HG03469 (cell line): ENCODE measurements at regions not wholly inside any gene's neighbourhood (a gene's known extent, or its start where the extent isn't known, plus 50 kb on each side); places are given as distances from the start of the nearest gene placed in this dataset.

ENCODE experiments used
- ATAC-seq: cut with Tn5 transposase; IDR thresholded peaks from one replicate; pipeline ENCODE4 v1.9.1; 2021; ENCODE audit warnings: mild to moderate bottlenecking, moderate library complexity, moderate number of reproducible peaks; ENCODE audit not compliant: unreplicated experiment

- ATAC-seq, result no peak
These were observed 235.2 kb upstream of the NRP1 start for GRCh38 chr10:33569702-33570101.

GRCh38 chr10:33566426-33566825, 232.0 kb upstream of the NRP1 start:
- ATAC-seq, result no peak

GRCh38 chr10:33566001-33566400, 231.5 kb upstream of the NRP1 start:
- ATAC-seq, result no peak

- ATAC-seq, result no peak
These were observed 230.8 kb upstream of the NRP1 start for GRCh38 chr10:33565231-33565630.

- no peak for ATAC-seq
These were observed 224.6 kb upstream of the NRP1 start for GRCh38 chr10:33559105-33559504.

- ATAC-seq, result no peak
These were observed 222.8 kb upstream of the NRP1 start for GRCh38 chr10:33557313-33557712.

DNA sequence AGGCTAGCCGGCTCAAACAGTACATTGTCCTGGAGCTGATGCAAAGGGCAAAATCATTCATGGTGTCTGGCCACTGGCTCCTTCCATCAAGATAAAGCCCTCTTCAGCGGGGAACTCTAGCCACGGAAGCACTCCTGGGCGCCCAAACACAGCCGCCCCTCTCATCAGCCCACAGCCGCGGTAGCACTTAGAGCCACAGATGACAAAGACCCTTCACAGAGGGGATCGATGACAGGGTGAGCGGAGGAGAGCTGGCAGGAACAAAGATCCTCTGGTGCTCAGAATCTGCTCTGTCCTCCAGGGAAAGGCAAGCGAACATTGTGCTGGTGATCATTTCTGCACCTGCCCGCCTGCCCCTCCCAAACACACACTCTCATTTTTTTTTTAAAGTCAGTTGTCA, 222.2 kb upstream of the NRP1 start:
- ATAC-seq, result no peak

- ATAC-seq, result no peak
These were observed 221.6 kb upstream of the NRP1 start for GRCh38 chr10:33556103-33556502.

- ATAC-seq, result no peak
These were observed 219.5 kb upstream of the NRP1 start for GRCh38 chr10:33553748-33554571.

DNA sequence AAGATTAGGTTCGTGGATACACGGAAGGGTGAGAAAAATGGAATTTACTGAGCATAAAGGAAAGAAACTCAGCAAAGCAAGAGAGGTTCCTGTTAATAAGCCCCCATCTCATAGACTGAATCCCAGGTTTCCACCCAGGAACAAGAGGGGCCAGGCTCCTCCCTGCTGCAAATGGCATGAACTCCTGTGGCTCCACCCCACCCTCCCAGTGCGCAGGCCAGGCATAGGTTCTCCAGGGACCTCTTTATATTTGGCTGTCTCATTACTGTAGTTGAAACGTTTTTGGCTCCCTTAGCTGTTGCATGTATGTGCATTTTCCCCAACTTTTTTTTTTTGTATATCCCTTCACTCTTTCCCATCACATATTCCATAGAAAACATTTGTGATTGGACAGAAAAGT, 217.8 kb upstream of the NRP1 start:
- ATAC-seq, result no peak

GRCh38 chr10:33550811-33551210, 216.3 kb upstream of the NRP1 start:
- ATAC-seq, result no peak

DNA sequence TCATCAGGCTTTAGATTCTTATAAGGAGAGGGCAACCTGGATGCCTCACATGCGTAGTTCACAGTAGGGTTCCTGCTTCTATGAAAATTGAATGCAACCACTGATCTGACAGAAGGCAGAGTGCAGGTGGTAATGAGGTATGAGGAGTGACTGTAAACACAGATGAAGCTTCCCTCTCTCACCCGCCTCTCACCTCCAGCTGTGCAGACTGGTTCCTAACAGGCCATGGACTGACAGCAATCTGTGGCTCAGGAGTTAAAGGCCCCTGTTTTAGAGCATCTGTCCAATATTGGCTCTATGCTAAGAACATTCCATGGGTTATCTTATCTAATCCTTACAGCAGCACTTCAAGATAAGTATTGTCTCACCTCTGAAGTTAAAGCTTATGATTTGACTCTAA, 213.5 kb upstream of the NRP1 start:
- ATAC-seq, result no peak

GRCh38 chr10:33546031-33546430, 211.6 kb upstream of the NRP1 start:
- ATAC-seq, result no peak

DNA sequence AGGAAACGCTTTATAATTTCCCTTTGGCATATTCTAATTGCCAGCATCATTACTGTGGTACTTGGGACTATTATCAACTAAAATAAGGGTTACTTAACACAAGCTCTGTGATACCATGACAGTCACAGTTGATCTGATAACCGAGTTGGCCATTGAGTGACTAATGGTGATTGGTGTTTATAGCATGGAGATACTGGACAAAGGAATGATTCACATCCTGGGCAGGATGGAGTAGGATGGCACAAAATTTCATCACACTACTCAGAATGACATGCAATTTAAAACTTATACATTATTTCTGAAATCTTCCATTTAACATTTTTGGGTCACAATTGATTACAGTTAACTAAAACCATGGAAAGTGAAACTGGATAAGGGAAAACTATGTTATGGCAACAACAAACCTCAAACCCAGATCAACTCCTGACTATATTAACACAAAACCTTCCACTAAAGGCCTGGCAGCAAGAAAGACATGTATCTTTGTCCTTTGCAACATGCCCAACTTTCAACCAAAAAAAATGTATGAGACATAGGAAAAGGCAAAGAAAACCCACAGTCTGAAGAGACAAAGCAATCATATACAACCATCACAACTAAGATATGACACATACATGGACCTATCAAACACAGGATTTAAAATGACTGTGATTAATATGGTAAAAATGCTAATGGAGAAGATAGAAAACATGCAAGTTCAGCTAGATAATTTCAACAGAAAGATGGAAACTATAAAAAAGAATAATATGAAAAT, 208.5 kb upstream of the NRP1 start:
- ATAC-seq, result no peak

GRCh38 chr10:33539116-33539515, 204.6 kb upstream of the NRP1 start:
- ATAC-seq, result no peak

GRCh38 chr10:33537066-33537465, 202.6 kb upstream of the NRP1 start:
- ATAC-seq, result no peak

- no peak for ATAC-seq
These were observed 202.0 kb upstream of the NRP1 start for GRCh38 chr10:33536508-33536907.

GRCh38 chr10:33535866-33536265, 201.4 kb upstream of the NRP1 start:
- no peak for ATAC-seq

- no peak for ATAC-seq
These were observed 199.9 kb upstream of the NRP1 start for GRCh38 chr10:33534416-33534815.

DNA sequence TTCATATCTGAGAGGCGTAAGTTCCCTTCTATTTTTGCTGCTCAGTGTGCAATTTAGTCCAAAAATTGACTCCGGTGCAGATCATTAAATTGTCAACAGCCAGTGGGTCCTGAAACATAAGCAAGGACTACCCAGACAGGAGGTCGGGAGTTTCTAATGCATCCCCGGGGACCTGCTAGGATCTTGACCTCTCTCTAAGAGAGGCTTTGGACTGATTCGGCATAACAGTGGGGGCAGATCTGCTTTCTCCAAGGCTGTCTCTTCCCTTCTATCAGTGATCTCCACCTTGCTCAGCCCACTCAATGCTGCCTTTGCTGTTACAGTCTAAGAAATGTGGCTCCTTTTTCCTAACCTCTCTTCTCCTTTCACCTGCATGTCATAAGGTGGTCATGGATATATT, 199.1 kb upstream of the NRP1 start:
- ATAC-seq, result no peak

DNA sequence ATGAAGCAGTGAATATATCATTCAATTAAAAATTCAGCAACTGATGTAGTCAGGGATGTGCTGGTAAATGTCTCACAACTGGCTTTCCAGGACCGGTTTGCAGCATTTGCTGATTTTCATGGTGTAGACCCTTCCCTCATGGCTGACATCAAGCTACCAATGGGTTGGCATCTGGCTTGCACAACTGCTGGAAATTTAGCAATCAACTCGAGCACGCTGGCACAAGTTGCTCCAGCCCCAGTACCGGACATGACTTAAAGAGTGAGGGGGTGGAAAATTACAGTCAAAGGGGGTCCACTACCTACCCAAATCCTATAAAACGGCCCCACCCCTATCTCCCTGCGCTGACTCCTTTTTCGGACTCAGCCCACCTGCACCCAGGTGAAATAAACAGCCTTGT, 198.4 kb upstream of the NRP1 start:
- ATAC-seq, result no peak

DNA sequence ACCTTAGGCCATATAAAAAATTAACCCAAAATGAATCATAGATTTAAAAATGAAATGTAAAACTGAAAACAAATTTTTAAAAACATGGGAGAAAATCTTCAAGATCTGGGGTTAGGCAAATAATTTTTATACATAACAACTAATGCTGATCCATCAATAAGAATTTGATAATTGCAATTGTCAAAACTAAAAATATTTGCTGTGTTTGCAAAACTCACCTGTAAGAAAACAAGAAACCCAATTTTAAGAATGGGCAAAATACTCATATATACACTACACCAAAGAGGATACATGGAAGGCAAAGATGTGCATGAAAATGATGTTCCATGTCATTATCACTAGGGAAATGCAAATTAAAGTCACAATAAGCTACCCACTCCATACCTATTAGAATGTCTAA, 194.8 kb upstream of the NRP1 start:
- ATAC-seq, result no peak
